SK-N-SH (cell line): ENCODE measurements at regions not wholly inside any gene's neighbourhood (a gene's known extent, or its start where the extent isn't known, plus 50 kb on each side); places are given as distances from the start of the nearest gene placed in this dataset.

ENCODE experiments used
- CTCF ChIA-PET: fragments of 300-600, 350-600 bp; formaldehyde crosslinking; extraction: SDS; loops from one replicate; lab custom pipeline; 2021; lab: Yijun Ruan, JAX
- POLR2A ChIA-PET: fragments of 350-600 bp; sonication (Branson Sonifier 250); formaldehyde crosslinking; extraction: SDS; loops from one replicate; lab custom pipeline; 2020; ENCODE audit warnings: antibody characterized with exemption, inconsistent platforms; lab: Yijun Ruan, JAX
- DNase-seq: peaks from one replicate; pipeline ENCODE4 v3.0.0; 2012
- H2AFZ ChIP-seq: fragments of 200-600 bp; sonication (generic); 2 replicates; pipeline ENCODE4 v1.8.1; 2016; ENCODE audit warnings: antibody characterized with exemption, mild to moderate bottlenecking, low read depth
- H3F3A ChIP-seq: fragments of 200-600 bp; sonication (generic); replicated peaks from 2 replicates; pipeline ENCODE3; 2016; ENCODE audit warnings: antibody characterized with exemption, mild to moderate bottlenecking; ENCODE audit not compliant: insufficient read depth
- H3K27ac ChIP-seq, 2 experiments: fragments of 200-500 bp in 1 of 2; fragments of 200-600 bp in 1 of 2; sonication (Bioruptor generic) in 1 of 2; sonication (generic), shearing (Covaris generic) in 1 of 2; 2 replicates each; pipeline versions ENCODE4 v1.5.1 to v1.6.1; 2014 to 2016; ENCODE audit warnings: low read depth in 2 of 2, inconsistent platforms in 1 of 2, low read length in 1 of 2, mild to moderate bottlenecking in 1 of 2, mixed read lengths in 1 of 2
- H3K27me3 ChIP-seq: fragments of 200-600 bp; sonication (generic), shearing (Covaris generic); 2 replicates; pipeline ENCODE4 v1.6.1; 2016; ENCODE audit warnings: mixed run types; ENCODE audit not compliant: insufficient read depth
- H3K36me3 ChIP-seq, 2 experiments: fragments of 200-500 bp in 1 of 2; fragments of 200-600 bp in 1 of 2; sonication (Bioruptor generic) in 1 of 2; sonication (generic) in 1 of 2; replicated peaks in 1 of 2; 2 replicates each; pipeline versions ENCODE3 to v1.5.1; 2014 to 2016; ENCODE audit warnings: low read length in 1 of 2, mild to moderate bottlenecking in 1 of 2; ENCODE audit not compliant: insufficient read depth in 2 of 2, control insufficient read depth in 1 of 2
- H3K4me1 ChIP-seq, 2 experiments: fragments of 200-500 bp in 1 of 2; fragments of 200-600 bp in 1 of 2; sonication (Bioruptor generic) in 1 of 2; sonication (generic), shearing (Covaris generic) in 1 of 2; 2 replicates each; pipeline versions ENCODE4 v1.5.1 to v1.6.1; 2014 to 2016; ENCODE audit warnings: low read depth in 1 of 2, low read length in 1 of 2, mixed run types in 1 of 2; ENCODE audit not compliant: insufficient read depth in 2 of 2, control insufficient read depth in 1 of 2
- H3K4me2 ChIP-seq: fragments of 200-600 bp; sonication (generic), shearing (Covaris generic); 2 replicates; pipeline ENCODE4 v1.6.1; 2017; ENCODE audit warnings: mixed run types
- H3K4me3 ChIP-seq, 2 experiments: fragments of 200-500 bp in 1 of 2; fragments of 200-600 bp in 1 of 2; sonication (Bioruptor generic) in 1 of 2; sonication (generic), shearing (Covaris generic) in 1 of 2; 2 replicates each; pipeline versions ENCODE4 v1.5.1 to v1.8.1; 2014 to 2016; ENCODE audit warnings: low read depth in 2 of 2, inconsistent platforms in 1 of 2, low read length in 1 of 2, mild to moderate bottlenecking in 1 of 2, mixed read lengths in 1 of 2, moderate library complexity in 1 of 2
- H3K79me2 ChIP-seq: fragments of 200-600 bp; sonication (generic); 2 replicates; pipeline ENCODE4 v1.8.1; 2017; ENCODE audit warnings: mild to moderate bottlenecking; ENCODE audit not compliant: insufficient read depth
- H3K9ac ChIP-seq: fragments of 200-600 bp; sonication (generic); 2 replicates; pipeline ENCODE4 v1.6.1; 2017; ENCODE audit warnings: mixed run types
- H3K9me2 ChIP-seq: fragments of 200-600 bp; sonication (generic); 2 replicates; pipeline ENCODE4 v1.6.1; 2017; ENCODE audit warnings: mixed run types
- H3K9me3 ChIP-seq: fragments of 200-600 bp; sonication (generic); 2 replicates; pipeline ENCODE4 v1.6.1; 2017; ENCODE audit warnings: mixed run types, mild to moderate bottlenecking, moderate library complexity
- H4K20me1 ChIP-seq: fragments of 200-600 bp; sonication (generic); 2 replicates; pipeline ENCODE4 v1.6.1; 2017; ENCODE audit warnings: mild to moderate bottlenecking, mixed run types; ENCODE audit not compliant: insufficient read depth
- CHD2 ChIP-seq: fragments of 150-350 bp; IDR thresholded peaks from 2 replicates; pipeline ENCODE4 v1.6.1; 2018; ENCODE audit warnings: low read length; ENCODE audit not compliant: partially characterized antibody
- CTCF ChIP-seq: fragments of 200-600 bp; sonication (generic); IDR thresholded peaks from 2 replicates; pipeline ENCODE4 v1.6.1; 2017; ENCODE audit warnings: antibody characterized with exemption, mild to moderate bottlenecking, moderate library complexity
- ELF1 ChIP-seq: IDR thresholded peaks from 2 replicates; pipeline ENCODE4 v1.4.0; 2012
- GABPA ChIP-seq: IDR thresholded peaks from 2 replicates; pipeline ENCODE4 v1.4.0; 2012; ENCODE audit warnings: low read depth, mild to moderate bottlenecking
- PBX3 ChIP-seq: IDR thresholded peaks from 2 replicates; pipeline ENCODE4; 2012
- POLR2AphosphoS5 ChIP-seq: IDR thresholded peaks from 2 replicates; pipeline ENCODE4 v1.6.1; 2012; ENCODE audit warnings: low read depth, low read length
- RAD21 ChIP-seq: IDR thresholded peaks from 2 replicates; pipeline ENCODE4 v1.6.1; 2012; ENCODE audit warnings: mild to moderate bottlenecking, low read length
- SIN3A ChIP-seq: IDR thresholded peaks from 2 replicates; pipeline ENCODE4 v1.6.1; 2012; ENCODE audit warnings: low read depth, mild to moderate bottlenecking, low read length, moderate library complexity, borderline replicate concordance
- SMC3 ChIP-seq: IDR thresholded peaks from 2 replicates; pipeline ENCODE4 v1.6.1; 2012; ENCODE audit warnings: low read depth, low read length, improper control_type of control experiment
- USF2 ChIP-seq: fragments of 150-350 bp; IDR thresholded peaks from 2 replicates; pipeline ENCODE4 v1.6.1; 2017; ENCODE audit warnings: antibody characterized with exemption, low read length, low read depth, borderline replicate concordance
- WGBS: methylation state at CpG from one replicate; pipeline ENCODE4 v1.1.6; 2017; ENCODE audit warnings: low lambda C conversion rate; 5-methylcytosine and 5-hydroxymethylcytosine counted together

- no peak overlapping the region for H3K9ac ChIP-seq
- DNase-seq, result peak; percentile 89
These were observed 79.2 kb upstream of the WDR26 start for GRCh38 chr1:224513787-224514209.

More at GRCh38 chr1:224513787-224514209, 79.2 kb upstream of the WDR26 start:
- H3K27ac ChIP-seq, result no peak overlapping the region
- no peaks in the 10 kb centered on the region for H4K20me1 ChIP-seq
- no peaks in the 10 kb centered on the region for H3K9me2 ChIP-seq
- peak overlapping the region; percentile 54 for H2AFZ ChIP-seq
- no peaks in the 10 kb centered on the region for H3K9me3 ChIP-seq
- peaks cover 0 to 3% of the 10 kb centered on the region in 2 experiments; a peak in 2 of 4 replicates for H3K4me1 ChIP-seq
- no peaks in the 10 kb centered on the region for H3K36me3 ChIP-seq
- H3F3A ChIP-seq, result no peaks in the 10 kb centered on the region
- CTCF ChIA-PET, result interaction anchor here (0.6 to 8.1 kb wide), 54 partner anchors 10 to 642 kb away, joined by 3 to 166 read pairs (median 4); no protein-coding TSS in a partner anchor
- peak overlapping the region in 1 of 2 experiments; percentile 27; a peak in 1 of 4 replicates for H3K4me3 ChIP-seq
- TF ChIP-seq ELF1 (no peak), SIN3A (0 out of 2 replicates have a peak, but pooled peaks have one; percentile 20), CHD2 (no peak), RAD21 (peak; percentile 97), SMC3 (peak; percentile 95), USF2 (no peak), POLR2AphosphoS5 (no peak), GABPA (no peak), PBX3 (peak; percentile 76), CTCF (peak; percentile 92)
- TF ChIP-seq, all 33 proteins: peak for 5
- H3K27me3 ChIP-seq, result no peaks in the 10 kb centered on the region
- 7% methylated on average over 11 of the region's 11 CpGs for WGBS
- H3K79me2 ChIP-seq, result no peaks in the 10 kb centered on the region
- POLR2A ChIA-PET, result no interaction called here
- H3K4me2 ChIP-seq, result no peak overlapping the region
